HEK293 (cell line): ENCODE measurements at regions not wholly inside any gene's neighbourhood (a gene's known extent, or its start where the extent isn't known, plus 50 kb on each side); places are given as distances from the start of the nearest gene placed in this dataset.

ENCODE experiments used
- CTCF ChIA-PET: fragments of 350-600 bp; formaldehyde crosslinking; extraction: SDS; loops from one replicate; lab custom pipeline; 2021; ENCODE audit warnings: antibody characterized with exemption; lab: Yijun Ruan, JAX
- POLR2A ChIA-PET: fragments of 300-600 bp; formaldehyde crosslinking; extraction: SDS; loops from one replicate; lab custom pipeline; 2020; ENCODE audit warnings: antibody characterized with exemption, inconsistent platforms; lab: Yijun Ruan, JAX
- H3K27ac ChIP-seq: fragments of 200-500 bp; sonication (Bioruptor generic); 2 replicates; pipeline ENCODE4 v1.5.1; 2014; ENCODE audit warnings: low read depth, low read length, control low read depth, inconsistent platforms; ENCODE audit errors: extremely low read depth
- H3K36me3 ChIP-seq, 2 experiments: fragments of 200-500 bp in 1 of 2; sonication (Bioruptor generic) in 1 of 2; 1 replicate in 1 of 2; 2 replicates in 1 of 2; pipeline ENCODE4 v1.5.1; 2014 to 2017; ENCODE audit warnings: inconsistent platforms in 2 of 2, low read length in 2 of 2; ENCODE audit not compliant: control insufficient read depth in 2 of 2, insufficient read depth in 1 of 2
- H3K4me1 ChIP-seq: fragments of 200-500 bp; sonication (Bioruptor generic); 2 replicates; pipeline ENCODE4 v1.5.1; 2014; ENCODE audit warnings: mild to moderate bottlenecking, low read length, inconsistent platforms; ENCODE audit not compliant: control insufficient read depth, insufficient read depth
- H3K4me3 ChIP-seq: 2 replicates; pipeline ENCODE4 v1.5.1; 2011; ENCODE audit warnings: low read depth, mild to moderate bottlenecking, control low read depth, low read length, moderate library complexity
- H3K9me3 ChIP-seq: fragments of 200-500 bp; sonication (Bioruptor generic); 2 replicates; pipeline ENCODE4 v1.5.1; 2014; ENCODE audit warnings: low read depth, low read length, inconsistent platforms; ENCODE audit not compliant: control insufficient read depth, insufficient read depth
- ELK4 ChIP-seq: IDR thresholded peaks from 2 replicates; pipeline ENCODE4 v1.6.1; 2011; ENCODE audit warnings: mild to moderate bottlenecking, low read depth, low read length, borderline replicate concordance
- GLI4 ChIP-seq: fragments of 450-650 bp; formaldehyde crosslinking; IDR thresholded peaks from 2 replicates; pipeline ENCODE4 v1.5.1; 2016; ENCODE audit warnings: missing biosample characterization, missing genetic modification characterization
- GLIS2 ChIP-seq: fragments of 450-650 bp; formaldehyde crosslinking; IDR thresholded peaks from 2 replicates; pipeline ENCODE4 v1.5.1; 2016; ENCODE audit warnings: missing biosample characterization, missing genetic modification characterization
- KLF8 ChIP-seq: fragments of 450-650 bp; formaldehyde crosslinking; IDR thresholded peaks from 2 replicates; pipeline ENCODE4 v1.5.1; 2016; ENCODE audit warnings: missing biosample characterization, missing genetic modification characterization
- OSR2 ChIP-seq: fragments of 450-650 bp; formaldehyde crosslinking; IDR thresholded peaks from 2 replicates; pipeline ENCODE4 v1.5.1; 2016; ENCODE audit warnings: missing biosample characterization, missing genetic modification characterization
- PRDM1 ChIP-seq: fragments of 450-650 bp; formaldehyde crosslinking; IDR thresholded peaks from 2 replicates; pipeline ENCODE4; 2016; ENCODE audit warnings: missing biosample characterization, missing genetic modification characterization
- YY1 ChIP-seq: fragments of 450-650 bp; formaldehyde crosslinking; IDR thresholded peaks from 2 replicates; pipeline ENCODE4 v1.5.1; 2018; ENCODE audit warnings: missing biosample characterization, missing genetic modification characterization
- ZBTB44 ChIP-seq: fragments of 450-650 bp; IDR thresholded peaks from 2 replicates; pipeline ENCODE4 v1.5.1; 2018; ENCODE audit warnings: missing biosample characterization, mild to moderate bottlenecking, missing genetic modification characterization
- ZBTB7A ChIP-seq: fragments of 450-650 bp; formaldehyde crosslinking; IDR thresholded peaks from 2 replicates; pipeline ENCODE4 v1.5.1; 2016; ENCODE audit warnings: low read depth, missing biosample characterization, missing genetic modification characterization
- ZNF174 ChIP-seq: fragments of 450-650 bp; formaldehyde crosslinking; IDR thresholded peaks from 2 replicates; pipeline ENCODE4 v1.5.0; 2017; ENCODE audit warnings: missing biosample characterization, mild to moderate bottlenecking, missing genetic modification characterization
- ZNF221 ChIP-seq: fragments of 450-650 bp; formaldehyde crosslinking; IDR thresholded peaks from 2 replicates; pipeline ENCODE4 v1.5.1; 2017; ENCODE audit warnings: missing biosample characterization, missing genetic modification characterization, borderline replicate concordance
- ZNF280D ChIP-seq: fragments of 450-650 bp; formaldehyde crosslinking; IDR thresholded peaks from 2 replicates; pipeline ENCODE4 v1.5.1; 2016; ENCODE audit warnings: missing biosample characterization, missing genetic modification characterization
- ZNF311 ChIP-seq: fragments of 450-650 bp; formaldehyde crosslinking; IDR thresholded peaks from 2 replicates; pipeline ENCODE4 v1.5.1; 2017; ENCODE audit warnings: missing biosample characterization, missing genetic modification characterization, borderline replicate concordance
- ZNF391 ChIP-seq: fragments of 450-650 bp; formaldehyde crosslinking; IDR thresholded peaks from 2 replicates; pipeline ENCODE4 v1.5.1; 2016; ENCODE audit warnings: low read depth, missing biosample characterization, missing genetic modification characterization, borderline replicate concordance
- ZNF561 ChIP-seq: fragments of 450-650 bp; IDR thresholded peaks from 2 replicates; pipeline ENCODE4 v1.5.1; 2018; ENCODE audit warnings: missing biosample characterization, missing genetic modification characterization, borderline replicate concordance
- ZNF623 ChIP-seq: fragments of 450-650 bp; formaldehyde crosslinking; IDR thresholded peaks from 2 replicates; pipeline ENCODE4 v1.5.1; 2016; ENCODE audit warnings: missing biosample characterization, missing genetic modification characterization
- TF ChIP-seq, protein P1 (sequence below): fragments of 450-650 bp; formaldehyde crosslinking; IDR thresholded peaks from 2 replicates; pipeline ENCODE4 v1.5.1; 2016; ENCODE audit warnings: missing biosample characterization, missing genetic modification characterization
- TF ChIP-seq, protein P2 (sequence below): fragments of 450-650 bp; formaldehyde crosslinking; IDR thresholded peaks from 2 replicates; pipeline ENCODE4 v1.5.1; 2017; ENCODE audit warnings: missing biosample characterization, missing genetic modification characterization

GRCh38 chr11:88043149-88043548, 132.1 kb downstream of the RAB38 start (continued):
- no peak for TF ChIP-seq ZNF623 (tag by site-specific recombination)
- no peak for TF ChIP-seq PRDM1
- TF ChIP-seq OSR2 (tag by site-specific recombination): no peak
- no peak for TF ChIP-seq ELK4

DNA sequence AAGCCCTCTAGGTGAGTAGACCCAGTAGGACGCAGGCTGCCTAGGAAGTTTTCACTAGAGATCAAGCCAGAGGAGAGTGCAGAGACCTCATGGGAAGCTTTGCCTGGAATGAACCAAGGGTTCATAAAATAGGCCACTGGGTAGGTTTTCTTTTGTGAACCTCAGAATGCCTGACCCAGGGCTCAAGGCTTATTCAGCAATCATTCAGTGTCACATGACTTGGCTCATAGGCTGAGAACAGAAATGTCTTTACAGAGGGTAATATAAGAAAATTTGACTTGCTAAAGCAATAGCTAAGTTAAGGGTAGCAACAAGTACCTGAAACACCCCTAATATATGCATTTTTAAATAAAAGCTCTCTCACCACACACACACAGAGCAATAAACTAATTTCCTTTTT, 132.6 kb downstream of the RAB38 start:
- ChIA-PET CTCF (interaction anchor here (0.7 kb wide), 1 partner anchor 61 kb away, joined by 3 read pairs; no protein-coding TSS in a partner anchor), POLR2A (no interaction called here)

More for the DNA sequence above, 132.6 kb downstream of the RAB38 start:
- no peak overlapping the region for H3K4me3 ChIP-seq
- H3K27ac ChIP-seq: no peak overlapping the region
- H3K4me1 ChIP-seq: no peaks in the 10 kb centered on the region
- H3K9me3 ChIP-seq: no peaks in the 10 kb centered on the region
- TF ChIP-seq ZNF311 (tag by site-specific recombination): no peak
- TF ChIP-seq ZNF280D: no peak
- no peak for TF ChIP-seq YY1 (tag by site-specific recombination)
- no peak for TF ChIP-seq GLI4 (tag by site-specific recombination)
- TF ChIP-seq, protein P1, sequence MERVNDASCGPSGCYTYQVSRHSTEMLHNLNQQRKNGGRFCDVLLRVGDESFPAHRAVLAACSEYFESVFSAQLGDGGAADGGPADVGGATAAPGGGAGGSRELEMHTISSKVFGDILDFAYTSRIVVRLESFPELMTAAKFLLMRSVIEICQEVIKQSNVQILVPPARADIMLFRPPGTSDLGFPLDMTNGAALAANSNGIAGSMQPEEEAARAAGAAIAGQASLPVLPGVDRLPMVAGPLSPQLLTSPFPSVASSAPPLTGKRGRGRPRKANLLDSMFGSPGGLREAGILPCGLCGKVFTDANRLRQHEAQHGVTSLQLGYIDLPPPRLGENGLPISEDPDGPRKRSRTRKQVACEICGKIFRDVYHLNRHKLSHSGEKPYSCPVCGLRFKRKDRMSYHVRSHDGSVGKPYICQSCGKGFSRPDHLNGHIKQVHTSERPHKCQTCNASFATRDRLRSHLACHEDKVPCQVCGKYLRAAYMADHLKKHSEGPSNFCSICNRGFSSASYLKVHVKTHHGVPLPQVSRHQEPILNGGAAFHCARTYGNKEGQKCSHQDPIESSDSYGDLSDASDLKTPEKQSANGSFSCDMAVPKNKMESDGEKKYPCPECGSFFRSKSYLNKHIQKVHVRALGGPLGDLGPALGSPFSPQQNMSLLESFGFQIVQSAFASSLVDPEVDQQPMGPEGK (tag by site-specific recombination): no peak
- TF ChIP-seq ZNF561 (tag by site-specific recombination): no peak
- TF ChIP-seq ZNF391 (tag by site-specific recombination): no peak
- TF ChIP-seq GLIS2: no peak
- TF ChIP-seq ZNF221: no peak
- no peak for TF ChIP-seq ZNF174 (tag by site-specific recombination)
- TF ChIP-seq ZBTB7A (tag by site-specific recombination): no peak
- TF ChIP-seq, protein P2, sequence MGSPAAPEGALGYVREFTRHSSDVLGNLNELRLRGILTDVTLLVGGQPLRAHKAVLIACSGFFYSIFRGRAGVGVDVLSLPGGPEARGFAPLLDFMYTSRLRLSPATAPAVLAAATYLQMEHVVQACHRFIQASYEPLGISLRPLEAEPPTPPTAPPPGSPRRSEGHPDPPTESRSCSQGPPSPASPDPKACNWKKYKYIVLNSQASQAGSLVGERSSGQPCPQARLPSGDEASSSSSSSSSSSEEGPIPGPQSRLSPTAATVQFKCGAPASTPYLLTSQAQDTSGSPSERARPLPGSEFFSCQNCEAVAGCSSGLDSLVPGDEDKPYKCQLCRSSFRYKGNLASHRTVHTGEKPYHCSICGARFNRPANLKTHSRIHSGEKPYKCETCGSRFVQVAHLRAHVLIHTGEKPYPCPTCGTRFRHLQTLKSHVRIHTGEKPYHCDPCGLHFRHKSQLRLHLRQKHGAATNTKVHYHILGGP: no peak
- no peak for TF ChIP-seq KLF8 (tag by site-specific recombination)
- no peak for TF ChIP-seq ZBTB44 (tag by site-specific recombination)
- no peaks in the 10 kb centered on the region for H3K36me3 ChIP-seq
